A549 (cell line): ENCODE measurements at regions not wholly inside any gene's neighbourhood (a gene's known extent, or its start where the extent isn't known, plus 50 kb on each side); places are given as distances from the start of the nearest gene placed in this dataset.

Source experiments
- MAFK ChIP-seq: fragments of 450-650 bp; IDR thresholded peaks from 2 replicates; pipeline ENCODE4 v1.6.1; 2014; ENCODE audit not compliant: partially characterized antibody
- SREBF2 ChIP-seq: fragments of 450-650 bp; IDR thresholded peaks from 2 replicates; pipeline ENCODE4 v1.6.1; 2014; ENCODE audit warnings: mild to moderate bottlenecking, moderate library complexity
- ZC3H11A ChIP-seq: fragments of 450-650 bp; IDR thresholded peaks from 2 replicates; pipeline ENCODE4 v1.6.1; 2014; ENCODE audit warnings: antibody characterized with exemption, mild to moderate bottlenecking
- TF ChIP-seq, protein P1 (sequence below): fragments of >200 bp; sonication (Bioruptor Twin); formaldehyde crosslinking; IDR thresholded peaks from 3 replicates; pipeline ENCODE4 v1.5.1; 2016

DNA sequence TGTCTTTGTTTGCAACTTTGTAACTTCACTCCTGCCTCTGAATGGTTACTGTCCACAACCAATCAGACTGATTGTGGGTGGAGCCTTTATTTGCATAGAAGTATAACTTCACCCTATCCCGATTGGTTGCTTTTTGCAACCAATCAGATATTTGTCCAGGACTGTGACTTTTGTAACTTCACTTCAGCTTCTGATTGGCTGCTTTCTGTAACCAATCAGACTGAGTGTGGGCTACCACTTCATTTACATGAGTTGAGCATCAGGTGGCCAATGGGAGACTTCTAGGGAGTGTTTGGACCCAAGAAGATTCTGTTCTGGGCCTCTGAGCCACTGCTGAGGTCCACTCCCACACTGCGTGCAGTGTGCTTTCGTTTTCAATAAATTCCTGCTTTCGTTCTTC, 1810.7 kb upstream of the CDH6 start:
- TF ChIP-seq ZC3H11A (no peak), MAFK (no peak), SREBF2 (no peak)
- TF ChIP-seq, protein P1, sequence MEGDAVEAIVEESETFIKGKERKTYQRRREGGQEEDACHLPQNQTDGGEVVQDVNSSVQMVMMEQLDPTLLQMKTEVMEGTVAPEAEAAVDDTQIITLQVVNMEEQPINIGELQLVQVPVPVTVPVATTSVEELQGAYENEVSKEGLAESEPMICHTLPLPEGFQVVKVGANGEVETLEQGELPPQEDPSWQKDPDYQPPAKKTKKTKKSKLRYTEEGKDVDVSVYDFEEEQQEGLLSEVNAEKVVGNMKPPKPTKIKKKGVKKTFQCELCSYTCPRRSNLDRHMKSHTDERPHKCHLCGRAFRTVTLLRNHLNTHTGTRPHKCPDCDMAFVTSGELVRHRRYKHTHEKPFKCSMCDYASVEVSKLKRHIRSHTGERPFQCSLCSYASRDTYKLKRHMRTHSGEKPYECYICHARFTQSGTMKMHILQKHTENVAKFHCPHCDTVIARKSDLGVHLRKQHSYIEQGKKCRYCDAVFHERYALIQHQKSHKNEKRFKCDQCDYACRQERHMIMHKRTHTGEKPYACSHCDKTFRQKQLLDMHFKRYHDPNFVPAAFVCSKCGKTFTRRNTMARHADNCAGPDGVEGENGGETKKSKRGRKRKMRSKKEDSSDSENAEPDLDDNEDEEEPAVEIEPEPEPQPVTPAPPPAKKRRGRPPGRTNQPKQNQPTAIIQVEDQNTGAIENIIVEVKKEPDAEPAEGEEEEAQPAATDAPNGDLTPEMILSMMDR = no peak
